NCI-H446 (cell line): ENCODE measurements at regions not wholly inside any gene's neighbourhood (a gene's known extent, or its start where the extent isn't known, plus 50 kb on each side); places are given as distances from the start of the nearest gene placed in this dataset.

Experiments used
- DNase-seq, 2 experiments: peaks; one replicate each; lab custom pipeline; 2025; lab: John Stamatoyannopoulos, UW

- DNase-seq = no peak
Observed at GRCh38 chr14:94995551-94995950, 161.8 kb downstream of the DICER1 start.

- DNase-seq = no peak
Observed at GRCh38 chr14:94994245-94994644, 163.1 kb downstream of the DICER1 start.

- DNase-seq = no peak
Observed at GRCh38 chr14:94992046-94992445, 165.3 kb downstream of the DICER1 start.

- no peak for DNase-seq
Observed at GRCh38 chr14:94989946-94990345, 167.4 kb downstream of the DICER1 start.

GRCh38 chr14:94989417-94989816, 167.9 kb downstream of the DICER1 start:
- no peak for DNase-seq

- no peak for DNase-seq
Observed at GRCh38 chr14:94987409-94987808, 169.9 kb downstream of the DICER1 start.

- no peak for DNase-seq
Observed at GRCh38 chr14:94979891-94980290, 177.4 kb downstream of the DICER1 start.

GRCh38 chr14:94977016-94977415, 180.3 kb downstream of the DICER1 start:
- no peak for DNase-seq

GRCh38 chr14:94975366-94975765, 182.0 kb downstream of the DICER1 start:
- DNase-seq = no peak

- no peak for DNase-seq
Observed at GRCh38 chr14:94974893-94975292, 182.4 kb downstream of the DICER1 start.

GRCh38 chr14:94974422-94974821, 182.9 kb downstream of the DICER1 start:
- no peak for DNase-seq

GRCh38 chr14:94971750-94972149, 185.6 kb downstream of the DICER1 start:
- no peak for DNase-seq

GRCh38 chr14:94970941-94971730, 186.2 kb downstream of the DICER1 start:
- no peak for DNase-seq

- no peak for DNase-seq
Observed at GRCh38 chr14:94969766-94970165, 187.6 kb downstream of the DICER1 start.

- DNase-seq = no peak
Observed at GRCh38 chr14:94966868-94967267, 190.5 kb downstream of the DICER1 start.

- no peak for DNase-seq
Observed at GRCh38 chr14:94966344-94966743, 191.0 kb downstream of the DICER1 start.

GRCh38 chr14:94965551-94966313, 191.6 kb downstream of the DICER1 start:
- DNase-seq = no peak

- DNase-seq = no peak
Observed at GRCh38 chr14:94964931-94965330, 192.4 kb downstream of the DICER1 start.

GRCh38 chr14:94964181-94964580, 193.1 kb downstream of the DICER1 start:
- DNase-seq = no peak

GRCh38 chr14:94963051-94963450, 193.1 kb upstream of the GSC start:
- no peak for DNase-seq

- no peak for DNase-seq
Observed at GRCh38 chr14:94962166-94962575, 192.3 kb upstream of the GSC start.

GRCh38 chr14:94961386-94962165, 191.7 kb upstream of the GSC start:
- DNase-seq = no peak
